ENCODE measurements at regions not wholly inside any gene's neighbourhood (a gene's known extent, or its start where the extent isn't known, plus 50 kb on each side); places are given as distances from the start of the nearest gene placed in this dataset.

- ChIA-PET POLR2A (no interaction called here), CTCF (no interaction called here)
- no peak for DNase-seq
- no peak overlapping the region for H3K27ac Mint-ChIP-seq
- H3K9me3 Mint-ChIP-seq = no peaks in the 10 kb centered on the region
- peaks cover 6% of the 10 kb centered on the region for H3K27me3 Mint-ChIP-seq
- no peaks in the 10 kb centered on the region for H3K4me1 Mint-ChIP-seq (ENCODE audit: low read depth)
- intact Hi-C loops (cut with micrococcal nuclease) = no loop called here
- H3K4me3 Mint-ChIP-seq = no peak overlapping the region
- no peaks in the 10 kb centered on the region for H3K36me3 Mint-ChIP-seq
Observed at GRCh38 chr2:235143789-235144188, 192.0 kb downstream of the SH3BP4 start.

GRCh38 chr2:235144291-235144690 is 192.5 kb downstream of the SH3BP4 start:
- no peaks in the 10 kb centered on the region for H3K4me1 Mint-ChIP-seq (ENCODE audit: low read depth)
- CTCF ChIA-PET = no interaction called here
- H3K27me3 Mint-ChIP-seq = peaks cover 6% of the 10 kb centered on the region
- H3K27ac Mint-ChIP-seq = no peak overlapping the region
- intact Hi-C loops (cut with micrococcal nuclease) = no loop called here
- no peaks in the 10 kb centered on the region for H3K36me3 Mint-ChIP-seq
- no peak for DNase-seq
- POLR2A ChIA-PET = no interaction called here
- no peaks in the 10 kb centered on the region for H3K9me3 Mint-ChIP-seq
- H3K4me3 Mint-ChIP-seq = no peak overlapping the region

GRCh38 chr2:235146206-235146605 is 194.4 kb downstream of the SH3BP4 start:
- ChIA-PET CTCF (no interaction called here), POLR2A (no interaction called here)
- Mint-ChIP-seq H3K36me3 (no peaks in the 10 kb centered on the region), H3K27me3 (peaks cover 13% of the 10 kb centered on the region), H3K9me3 (no peaks in the 10 kb centered on the region), H3K4me1 (ENCODE audit: low read depth) (no peaks in the 10 kb centered on the region), H3K4me3 (no peak overlapping the region), H3K27ac (no peak overlapping the region)
- intact Hi-C loops (cut with micrococcal nuclease) = no loop called here
- no peak for DNase-seq

- CTCF ChIA-PET = no interaction called here
- no peak for DNase-seq
- H3K9me3 Mint-ChIP-seq = no peaks in the 10 kb centered on the region
Observed at GRCh38 chr2:235146871-235147565, 195.2 kb downstream of the SH3BP4 start.

GRCh38 chr2:235148201-235149170 is 196.7 kb downstream of the SH3BP4 start:
- POLR2A ChIA-PET = no interaction called here
- DNase-seq = no peak
- H3K27ac Mint-ChIP-seq = no peak overlapping the region
- no peaks in the 10 kb centered on the region for H3K36me3 Mint-ChIP-seq
- intact Hi-C loops (cut with micrococcal nuclease) = no loop called here
- no peaks in the 10 kb centered on the region for H3K9me3 Mint-ChIP-seq
- CTCF ChIA-PET = no interaction called here
- H3K27me3 Mint-ChIP-seq = peaks cover 16% of the 10 kb centered on the region
- no peak overlapping the region for H3K4me3 Mint-ChIP-seq
- no peaks in the 10 kb centered on the region for H3K4me1 Mint-ChIP-seq (ENCODE audit: low read depth)

More at GRCh38 chr2:235146871-235147565, 195.2 kb downstream of the SH3BP4 start:
- Mint-ChIP-seq H3K27me3 (peaks cover 13% of the 10 kb centered on the region), H3K36me3 (no peaks in the 10 kb centered on the region), H3K4me1 (ENCODE audit: low read depth) (no peaks in the 10 kb centered on the region), H3K4me3 (no peak overlapping the region), H3K27ac (no peak overlapping the region)
- POLR2A ChIA-PET = no interaction called here
- intact Hi-C loops (cut with micrococcal nuclease) = no loop called here

- Mint-ChIP-seq H3K4me1 (ENCODE audit: low read depth) (no peaks in the 10 kb centered on the region), H3K27me3 (peaks cover 15% of the 10 kb centered on the region), H3K4me3 (no peak overlapping the region), H3K36me3 (no peaks in the 10 kb centered on the region), H3K9me3 (no peaks in the 10 kb centered on the region), H3K27ac (no peak overlapping the region)
- CTCF ChIA-PET = no interaction called here
- intact Hi-C loops (cut with micrococcal nuclease) = no loop called here
- POLR2A ChIA-PET = no interaction called here
- DNase-seq = no peak
Observed at GRCh38 chr2:235149240-235149659, 197.4 kb downstream of the SH3BP4 start.

- Mint-ChIP-seq H3K4me3 (no peak overlapping the region), H3K27me3 (peaks cover 15% of the 10 kb centered on the region), H3K36me3 (no peaks in the 10 kb centered on the region), H3K27ac (no peak overlapping the region), H3K9me3 (no peaks in the 10 kb centered on the region), H3K4me1 (ENCODE audit: low read depth) (no peaks in the 10 kb centered on the region)
- intact Hi-C loops (cut with micrococcal nuclease) = no loop called here
- DNase-seq = no peak
- ChIA-PET CTCF (no interaction called here), POLR2A (no interaction called here)
Observed at GRCh38 chr2:235149736-235150135, 197.9 kb downstream of the SH3BP4 start.

- Mint-ChIP-seq H3K27me3 (peaks cover 12% of the 10 kb centered on the region), H3K9me3 (no peaks in the 10 kb centered on the region), H3K4me3 (no peak overlapping the region), H3K4me1 (ENCODE audit: low read depth) (no peaks in the 10 kb centered on the region), H3K36me3 (no peaks in the 10 kb centered on the region), H3K27ac (no peak overlapping the region)
- ChIA-PET CTCF (no interaction called here), POLR2A (no interaction called here)
- no peak for DNase-seq
- intact Hi-C loops (cut with micrococcal nuclease) = no loop called here
Observed at GRCh38 chr2:235151152-235151551, 199.3 kb downstream of the SH3BP4 start.

- peaks cover 28% of the 10 kb centered on the region for H3K27me3 Mint-ChIP-seq
- H3K27ac Mint-ChIP-seq = no peak overlapping the region
- intact Hi-C loops (cut with micrococcal nuclease) = no loop called here
- H3K36me3 Mint-ChIP-seq = no peaks in the 10 kb centered on the region
- no peaks in the 10 kb centered on the region for H3K9me3 Mint-ChIP-seq
- POLR2A ChIA-PET = no interaction called here
- CTCF ChIA-PET = no interaction called here
- DNase-seq = no peak
- H3K4me1 Mint-ChIP-seq (ENCODE audit: low read depth) = no peaks in the 10 kb centered on the region
- H3K4me3 Mint-ChIP-seq = no peak overlapping the region
Observed at GRCh38 chr2:235155163-235155562, 203.3 kb downstream of the SH3BP4 start.

GRCh38 chr2:235156055-235156454 is 204.2 kb downstream of the SH3BP4 start:
- H3K27me3 Mint-ChIP-seq = peaks cover 25% of the 10 kb centered on the region
- intact Hi-C loops (cut with micrococcal nuclease) = no loop called here
- ChIA-PET POLR2A (no interaction called here), CTCF (no interaction called here)
- no peak overlapping the region for H3K27ac Mint-ChIP-seq
- no peaks in the 10 kb centered on the region for H3K4me1 Mint-ChIP-seq (ENCODE audit: low read depth)
- no peak overlapping the region for H3K4me3 Mint-ChIP-seq
- no peaks in the 10 kb centered on the region for H3K9me3 Mint-ChIP-seq
- H3K36me3 Mint-ChIP-seq = no peaks in the 10 kb centered on the region
- DNase-seq = no peak

- Mint-ChIP-seq H3K4me1 (ENCODE audit: low read depth) (no peaks in the 10 kb centered on the region), H3K27me3 (peaks cover 32% of the 10 kb centered on the region), H3K36me3 (no peaks in the 10 kb centered on the region), H3K9me3 (no peaks in the 10 kb centered on the region), H3K27ac (no peak overlapping the region), H3K4me3 (no peak overlapping the region)
- intact Hi-C loops (cut with micrococcal nuclease) = no loop called here
- DNase-seq = no peak
- ChIA-PET POLR2A (no interaction called here), CTCF (interaction anchor here (0.6 kb wide), 1 partner anchor 87 kb away, joined by 3 read pairs; no protein-coding TSS in a partner anchor)
Observed at GRCh38 chr2:235157746-235158482, 206.1 kb downstream of the SH3BP4 start.

GRCh38 chr2:235160281-235160810 is 208.5 kb downstream of the SH3BP4 start:
- Mint-ChIP-seq H3K4me3 (no peak overlapping the region), H3K9me3 (no peaks in the 10 kb centered on the region), H3K27ac (no peak overlapping the region), H3K36me3 (no peaks in the 10 kb centered on the region), H3K27me3 (peaks cover 35% of the 10 kb centered on the region), H3K4me1 (ENCODE audit: low read depth) (no peaks in the 10 kb centered on the region)
- CTCF ChIA-PET = no interaction called here
- no peak for DNase-seq
- POLR2A ChIA-PET = no interaction called here
- intact Hi-C loops (cut with micrococcal nuclease) = no loop called here

All from activated CD4-positive, alpha-beta memory T cell treated with anti-CD3 and anti-CD28 coated beads for 36 hours (primary cell).